ENCODE measurements at regions not wholly inside any gene's neighbourhood (a gene's known extent, or its start where the extent isn't known, plus 50 kb on each side); places are given as distances from the start of the nearest gene placed in this dataset.

- TF ChIP-seq CTCF (IDR thresholded peaks at IDR 0.05) = no peak
- no peak overlapping the region for H3K4me3 Mint-ChIP-seq
- H3K36me3 Mint-ChIP-seq (ENCODE audit: low read depth) = no peaks in the 10 kb centered on the region
- no peaks in the 10 kb centered on the region for H3K4me1 Mint-ChIP-seq
- DNase-seq (no peak), ATAC-seq (ENCODE audit: low read depth) (no peak)
- no peak overlapping the region for H3K27ac Mint-ChIP-seq
- H3K27me3 Mint-ChIP-seq = peaks cover 17% of the 10 kb centered on the region
- ChIA-PET CTCF (no interaction called here), POLR2A (no interaction called here)
- H3K9me3 Mint-ChIP-seq = no peaks in the 10 kb centered on the region
- intact Hi-C loops (cut with micrococcal nuclease) = no loop called here
Measured at GRCh38 chr14:55874785-55875184, 243.4 kb upstream of the PELI2 start.

- POLR2A ChIA-PET = no interaction called here
- Mint-ChIP-seq H3K27ac (no peak overlapping the region), H3K9me3 (no peaks in the 10 kb centered on the region), H3K27me3 (peaks cover 20% of the 10 kb centered on the region), H3K4me1 (no peaks in the 10 kb centered on the region), H3K36me3 (ENCODE audit: low read depth) (no peaks in the 10 kb centered on the region), H3K4me3 (no peak overlapping the region)
- CTCF ChIA-PET = no interaction called here
- intact Hi-C loops (cut with micrococcal nuclease) = no loop called here
- no peak for TF ChIP-seq CTCF (IDR thresholded peaks at IDR 0.05)
- DNase-seq (no peak), ATAC-seq (ENCODE audit: low read depth) (no peak)
Measured at GRCh38 chr14:55877942-55878341, 240.3 kb upstream of the PELI2 start.

- Mint-ChIP-seq H3K9me3 (no peaks in the 10 kb centered on the region), H3K4me3 (no peak overlapping the region), H3K4me1 (no peaks in the 10 kb centered on the region), H3K27ac (no peak overlapping the region), H3K36me3 (ENCODE audit: low read depth) (no peaks in the 10 kb centered on the region), H3K27me3 (peaks cover 17% of the 10 kb centered on the region)
- no peak for TF ChIP-seq CTCF (IDR thresholded peaks at IDR 0.05)
- no peak for ATAC-seq (ENCODE audit: low read depth)
- intact Hi-C loops (cut with micrococcal nuclease) = no loop called here
- POLR2A ChIA-PET = no interaction called here
- DNase-seq = no peak
- CTCF ChIA-PET = no interaction called here
Measured at GRCh38 chr14:55881577-55882241, 236.5 kb upstream of the PELI2 start.

GRCh38 chr14:55884819-55885218 is 233.4 kb upstream of the PELI2 start:
- CTCF ChIA-PET = no interaction called here
- no peaks in the 10 kb centered on the region for H3K36me3 Mint-ChIP-seq (ENCODE audit: low read depth)
- no peaks in the 10 kb centered on the region for H3K9me3 Mint-ChIP-seq
- intact Hi-C loops (cut with micrococcal nuclease) = no loop called here
- TF ChIP-seq CTCF (IDR thresholded peaks at IDR 0.05) = no peak
- H3K27ac Mint-ChIP-seq = no peak overlapping the region
- H3K4me1 Mint-ChIP-seq = no peaks in the 10 kb centered on the region
- POLR2A ChIA-PET = no interaction called here
- no peak for ATAC-seq (ENCODE audit: low read depth)
- no peak overlapping the region for H3K4me3 Mint-ChIP-seq
- DNase-seq = no peak
- H3K27me3 Mint-ChIP-seq = peaks cover 20% of the 10 kb centered on the region

- Mint-ChIP-seq H3K27me3 (peaks cover 11% of the 10 kb centered on the region), H3K4me1 (no peaks in the 10 kb centered on the region), H3K36me3 (ENCODE audit: low read depth) (no peaks in the 10 kb centered on the region), H3K9me3 (no peaks in the 10 kb centered on the region), H3K27ac (no peak overlapping the region), H3K4me3 (no peak overlapping the region)
- ATAC-seq (ENCODE audit: low read depth) (no peak), DNase-seq (no peak)
- CTCF ChIA-PET = no interaction called here
- intact Hi-C loops (cut with micrococcal nuclease) = no loop called here
- TF ChIP-seq CTCF (IDR thresholded peaks at IDR 0.05) = no peak
- POLR2A ChIA-PET = no interaction called here
Measured at GRCh38 chr14:55889124-55889523, 229.1 kb upstream of the PELI2 start.

All from activated B cell treated with CpG ODN at 0.5 μM for 24 hours (primary cell).